NCI-H524 (cell line): ENCODE measurements at regions not wholly inside any gene's neighbourhood (a gene's known extent, or its start where the extent isn't known, plus 50 kb on each side); places are given as distances from the start of the nearest gene placed in this dataset.
"Not testable (repeated sequence)": the region's sequence is repeated elsewhere in the genome, so short reads cannot be mapped to it uniquely, and the experiment has no call there.

Experiments used
- DNase-seq, 2 experiments: peaks; one replicate each; lab custom pipeline; 2025; lab: John Stamatoyannopoulos, UW

DNA sequence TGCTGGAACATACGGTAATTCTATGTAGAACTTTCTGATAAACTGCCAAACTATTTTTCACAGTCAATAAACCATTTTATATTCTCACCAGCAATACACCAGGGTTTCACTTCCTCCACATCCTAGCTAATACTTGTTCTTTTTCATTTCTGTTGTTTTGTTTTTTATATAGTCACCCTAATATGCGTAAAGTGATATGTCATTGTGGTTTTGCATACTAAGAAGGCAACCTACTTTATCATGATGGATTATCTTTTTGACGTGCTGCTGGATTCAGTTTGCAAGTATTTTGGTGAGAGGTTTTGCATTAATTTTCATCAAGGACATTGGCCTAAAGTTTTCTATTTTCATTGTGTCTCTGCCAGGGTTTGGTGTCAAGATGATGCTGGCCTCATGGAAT is 1384.1 kb downstream of the UQCRFS1 start:
- no peak for DNase-seq

DNA sequence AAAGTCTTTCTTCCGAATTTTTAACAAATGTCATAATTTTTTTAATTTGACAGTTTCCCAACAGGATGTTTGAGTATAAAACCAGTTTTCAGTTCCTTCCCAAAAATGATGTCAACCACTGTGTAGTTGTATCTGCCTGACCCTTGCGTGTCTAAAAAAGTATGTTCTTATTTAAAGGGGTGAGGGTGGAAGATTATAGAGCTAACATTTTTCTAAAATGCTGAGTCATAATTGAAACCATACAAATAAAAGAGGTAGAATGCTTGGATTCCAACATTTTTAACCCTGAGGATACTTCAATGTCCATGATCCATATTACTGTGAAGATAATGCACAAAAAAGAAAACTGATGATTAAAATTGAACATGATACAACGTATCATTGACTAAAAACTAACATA is 1388.8 kb downstream of the UQCRFS1 start:
- DNase-seq, result no peak

GRCh38 chr19:27822336-27822735 is 1390.6 kb downstream of the UQCRFS1 start:
- no peak for DNase-seq

DNA sequence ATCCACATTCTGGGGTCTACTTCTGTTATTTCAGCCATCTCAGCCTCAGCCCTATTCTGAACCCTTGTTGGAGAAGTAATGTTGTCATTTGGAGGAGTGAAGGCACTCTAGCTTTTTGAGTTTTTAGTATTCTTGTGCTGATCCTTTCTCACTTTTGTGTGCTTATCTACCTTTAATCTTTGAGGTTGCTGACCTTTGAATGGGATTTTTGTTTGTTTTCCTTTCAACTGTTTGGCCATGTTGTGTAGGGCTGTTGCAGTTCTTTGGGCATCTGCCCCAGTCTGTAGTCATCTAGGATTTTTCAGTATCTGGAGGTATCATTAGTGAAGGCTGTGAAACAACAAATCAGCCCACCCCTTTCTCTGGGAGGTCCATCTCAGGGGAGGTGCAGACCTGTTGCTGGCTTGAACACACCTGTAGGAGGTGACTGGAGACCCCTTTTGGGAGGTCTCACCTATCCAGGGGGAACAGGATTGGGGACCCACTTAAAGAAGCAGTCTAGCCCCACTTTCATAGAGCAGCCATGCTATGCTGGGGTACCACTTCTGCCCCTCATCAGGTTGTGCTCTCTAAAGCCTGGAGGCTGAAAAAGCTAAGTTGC is 1391.4 kb downstream of the UQCRFS1 start:
- DNase-seq, result no peak

DNA sequence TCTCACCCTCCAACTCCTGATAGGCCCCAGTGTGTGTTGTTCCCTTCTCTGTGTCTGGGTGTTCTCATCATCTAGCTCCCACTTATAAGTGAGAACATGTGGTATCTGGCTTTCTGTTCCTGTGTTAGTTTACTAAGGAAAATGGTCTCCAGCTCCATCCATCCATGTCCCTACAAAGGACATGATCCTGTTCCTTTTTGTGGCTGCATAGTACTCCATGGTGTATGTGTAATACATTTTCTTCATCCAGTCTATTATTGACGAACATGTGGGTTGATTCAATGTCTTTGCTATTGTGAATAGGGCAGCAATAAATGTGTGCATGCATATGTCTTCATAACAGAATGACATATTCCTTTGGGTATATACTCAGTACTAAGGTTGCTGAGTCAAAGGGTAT is 1397.0 kb downstream of the UQCRFS1 start:
- DNase-seq, result no peak

- DNase-seq, result not testable (repeated sequence)
These were observed 1398.1 kb downstream of the UQCRFS1 start for GRCh38 chr19:27814834-27815233.

DNA sequence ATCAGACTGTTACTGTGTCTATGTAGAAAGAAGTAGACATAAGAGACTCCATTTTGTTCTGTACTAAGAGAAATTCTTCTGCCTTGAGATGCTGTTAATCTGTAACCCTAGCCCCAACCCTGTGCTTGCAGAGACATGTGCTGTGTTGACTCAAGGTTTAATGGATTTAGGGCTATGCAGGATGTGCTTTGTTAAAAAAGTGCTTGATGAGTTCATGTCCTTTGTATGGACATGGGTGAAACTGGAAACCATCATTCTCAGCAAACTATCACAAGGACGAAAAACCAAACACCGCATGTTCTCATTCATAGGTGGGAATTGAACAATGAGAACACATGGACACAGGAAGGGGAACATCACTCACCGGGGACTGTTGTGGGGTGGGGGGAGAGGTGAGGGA is 1398.7 kb downstream of the UQCRFS1 start:
- DNase-seq, result not testable (repeated sequence)

DNA sequence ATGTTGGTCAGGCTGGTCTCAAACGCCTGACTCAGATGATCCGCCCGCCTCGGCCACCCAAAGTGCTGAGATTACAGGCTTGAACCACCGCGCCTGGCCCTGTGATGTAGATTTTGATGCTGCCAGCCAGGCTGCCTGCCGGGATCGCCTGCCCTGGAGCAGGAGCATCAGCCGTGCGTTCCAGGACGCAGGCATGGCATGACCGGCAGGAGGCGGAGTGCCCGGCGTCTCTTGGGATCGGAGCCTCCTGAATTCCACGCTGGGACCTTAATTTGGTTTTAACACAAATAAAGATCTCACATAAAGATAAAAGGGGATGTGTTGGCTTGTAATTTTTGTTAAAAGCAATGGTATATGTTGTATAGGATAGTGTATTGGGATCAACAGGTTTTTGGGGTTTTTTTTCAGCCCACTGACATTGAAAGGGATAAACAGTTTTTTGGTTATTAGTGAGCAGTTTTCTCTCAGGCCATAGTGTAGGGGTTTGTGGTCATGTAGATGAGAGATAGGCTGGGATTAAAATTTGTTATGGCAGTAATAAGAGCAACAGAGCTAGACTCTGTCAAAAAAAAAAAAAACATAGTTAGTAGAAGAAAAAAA is 1406.4 kb downstream of the UQCRFS1 start:
- no peak for DNase-seq

DNA sequence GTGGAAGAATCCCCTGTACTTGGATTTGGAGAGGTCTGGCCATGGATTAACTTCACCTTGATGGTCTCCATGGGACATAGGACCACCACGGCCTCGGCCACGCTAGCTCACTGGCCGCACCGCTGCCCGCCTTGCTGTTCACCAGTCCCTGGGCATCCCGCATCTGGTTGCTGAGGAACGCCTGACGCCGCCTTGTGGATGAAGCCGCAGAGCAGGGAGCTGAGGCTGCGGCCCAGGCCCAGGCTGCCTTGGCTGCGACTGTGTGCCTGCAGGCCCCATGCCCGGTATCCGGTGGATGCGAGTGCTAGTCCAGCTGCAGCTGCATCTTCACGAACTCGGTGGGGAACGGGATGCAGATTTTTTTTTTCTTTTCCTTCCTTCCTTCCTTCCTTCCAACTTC is 1407.1 kb downstream of the UQCRFS1 start:
- no peak for DNase-seq

DNA sequence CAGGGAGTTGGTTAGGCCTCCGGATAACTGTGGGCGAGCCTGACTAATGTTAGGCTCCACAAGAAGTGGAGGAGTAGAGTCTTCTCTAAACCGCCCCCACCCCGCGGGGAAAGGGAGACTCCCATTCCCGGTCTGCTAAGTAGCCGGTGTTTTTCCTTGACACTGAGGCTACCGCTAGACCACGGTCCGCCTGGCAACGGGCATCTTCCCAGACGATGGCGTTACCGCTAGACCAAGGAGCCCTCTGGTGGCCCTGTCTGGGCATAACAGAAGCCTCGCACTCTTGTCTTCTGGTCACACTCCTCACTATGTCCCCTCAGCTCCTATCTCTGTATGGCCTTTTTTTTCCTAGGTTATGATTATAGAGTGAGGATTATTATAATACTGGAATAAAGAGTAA is 1410.7 kb downstream of the UQCRFS1 start:
- not testable (repeated sequence) for DNase-seq

- DNase-seq, result no peak
These were observed 1416.4 kb downstream of the UQCRFS1 start for GRCh38 chr19:27796540-27796939.

DNA sequence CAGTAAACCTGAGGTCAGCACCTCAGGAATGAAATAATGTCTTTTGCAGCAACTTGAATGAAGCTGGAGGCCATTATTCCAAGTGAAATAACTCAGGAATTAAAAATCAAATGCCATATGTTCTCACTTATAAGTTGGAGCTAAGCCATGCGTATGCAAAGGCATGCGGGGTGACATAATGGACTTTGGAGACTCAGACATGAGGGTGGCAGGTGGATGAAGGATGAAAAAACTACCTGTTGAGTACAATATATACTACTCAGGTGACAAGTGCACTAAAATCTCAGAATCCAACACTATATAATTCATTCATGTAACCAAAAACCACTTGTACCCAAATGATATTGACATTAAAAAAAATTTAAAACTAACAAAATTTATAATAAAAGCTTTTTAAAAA is 1416.9 kb downstream of the UQCRFS1 start:
- no peak for DNase-seq

DNA sequence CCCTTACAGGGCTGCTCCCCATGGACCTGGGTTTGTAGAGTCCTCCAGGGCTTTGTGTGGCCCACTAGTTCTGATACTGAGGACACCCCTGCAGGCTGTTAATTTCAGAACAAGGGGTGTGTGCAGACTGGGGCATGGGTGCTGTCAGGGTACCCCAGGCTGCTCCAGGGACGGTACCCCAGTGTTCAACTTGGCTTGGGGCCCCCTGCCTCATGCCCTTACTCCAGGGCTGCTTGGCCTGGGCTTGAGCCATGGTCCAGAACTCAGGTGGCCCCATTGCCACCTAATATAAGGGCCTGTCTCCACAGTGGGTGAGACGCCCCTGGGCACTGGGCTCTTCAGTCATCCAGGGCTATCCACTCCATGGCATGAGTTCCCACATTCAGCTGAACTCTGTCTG is 1417.6 kb downstream of the UQCRFS1 start:
- DNase-seq, result no peak

DNA sequence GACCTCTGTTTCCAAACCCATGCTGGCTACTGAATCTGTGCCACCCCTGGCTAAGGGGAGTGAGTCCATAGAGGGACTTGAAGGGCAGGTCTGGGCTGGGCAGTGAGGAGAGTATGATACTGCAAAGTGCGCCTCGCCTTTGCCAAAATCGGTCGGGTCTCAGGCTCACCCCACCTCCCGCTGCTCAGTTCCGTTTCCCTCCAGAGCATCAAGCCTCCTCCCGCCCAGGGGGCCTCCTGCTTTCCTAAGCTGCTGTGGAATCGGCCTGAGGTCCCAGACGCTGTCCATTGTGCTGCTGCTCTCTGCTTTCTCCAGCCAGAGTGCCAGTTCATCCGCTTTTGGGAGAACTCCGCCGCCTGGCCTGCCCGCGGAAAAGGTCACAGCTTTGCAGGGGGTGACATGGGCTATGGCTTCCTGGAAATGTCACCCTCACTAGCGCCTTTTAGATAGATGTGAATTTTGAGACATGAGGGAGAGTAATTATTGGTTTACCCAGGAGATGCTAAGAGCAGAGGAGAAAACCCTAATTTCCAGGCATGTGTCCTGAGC is 1418.4 kb downstream of the UQCRFS1 start:
- peak in 1 of 2 experiments; percentile 40 for DNase-seq

- peak; percentile 91 to 96 for DNase-seq
These were observed 1419.1 kb downstream of the UQCRFS1 start for GRCh38 chr19:27793644-27794493.

DNA sequence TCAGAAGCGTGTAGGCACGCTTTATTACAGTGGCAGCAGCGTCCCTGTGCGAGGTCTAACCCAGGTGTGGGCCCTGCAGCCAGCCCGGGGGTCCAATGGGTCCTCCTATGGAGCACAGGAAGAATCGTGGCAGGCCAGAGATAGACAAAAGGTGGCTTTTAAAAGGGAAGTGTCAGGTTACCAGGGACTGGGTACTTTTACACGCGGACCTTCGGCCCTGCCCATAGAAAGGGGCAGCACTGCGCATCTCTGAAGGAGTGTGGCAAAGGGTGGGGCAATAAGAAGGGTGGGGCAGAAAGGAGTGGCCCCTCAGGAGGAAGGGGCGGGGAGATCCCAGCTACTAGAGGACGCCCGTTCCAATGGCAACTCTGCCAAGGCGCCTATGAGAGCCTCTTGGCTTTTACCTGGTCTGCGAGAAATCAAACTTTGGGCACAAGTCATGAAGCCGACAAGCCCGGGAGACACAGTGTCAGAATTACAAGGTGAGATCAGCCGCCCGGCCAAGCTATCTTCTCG is 1419.8 kb downstream of the UQCRFS1 start:
- DNase-seq, result peak; percentile 92 to 95

GRCh38 chr19:27792576-27793127 is 1420.3 kb downstream of the UQCRFS1 start:
- no peak for DNase-seq

DNA sequence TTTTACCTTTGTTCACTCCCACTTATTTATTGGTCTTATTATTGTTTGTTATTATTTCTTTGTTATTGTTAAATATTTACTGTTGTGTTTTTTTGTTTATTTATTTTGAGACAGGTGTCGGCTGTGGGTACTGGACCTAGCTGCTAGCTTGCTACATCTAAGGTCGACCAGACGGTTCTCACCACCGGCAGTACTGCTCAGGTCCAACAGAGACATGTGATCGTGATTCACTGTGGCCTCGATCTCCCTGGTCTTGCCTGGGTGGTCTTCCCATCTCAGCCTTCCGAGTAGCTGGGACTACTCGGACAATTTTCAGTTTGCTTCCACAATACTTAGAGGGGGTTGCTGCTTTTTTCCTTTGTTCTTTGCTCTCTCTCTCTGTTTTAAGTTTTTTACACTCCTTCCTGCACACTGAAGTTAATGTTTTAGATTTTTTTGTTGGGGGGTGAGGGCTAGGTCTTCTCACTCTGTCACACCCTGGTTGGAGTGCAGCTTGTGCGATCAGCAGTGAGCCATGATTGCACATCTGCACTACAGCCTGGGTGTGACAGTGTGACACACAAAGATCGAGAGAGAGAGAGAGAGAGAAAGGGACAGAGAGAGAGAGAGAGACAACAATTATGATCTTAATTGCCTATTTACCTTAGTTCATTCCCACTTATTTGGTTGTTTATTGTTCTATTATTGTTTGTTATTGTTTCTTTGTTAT is 1432.4 kb downstream of the UQCRFS1 start:
- DNase-seq, result no peak

DNA sequence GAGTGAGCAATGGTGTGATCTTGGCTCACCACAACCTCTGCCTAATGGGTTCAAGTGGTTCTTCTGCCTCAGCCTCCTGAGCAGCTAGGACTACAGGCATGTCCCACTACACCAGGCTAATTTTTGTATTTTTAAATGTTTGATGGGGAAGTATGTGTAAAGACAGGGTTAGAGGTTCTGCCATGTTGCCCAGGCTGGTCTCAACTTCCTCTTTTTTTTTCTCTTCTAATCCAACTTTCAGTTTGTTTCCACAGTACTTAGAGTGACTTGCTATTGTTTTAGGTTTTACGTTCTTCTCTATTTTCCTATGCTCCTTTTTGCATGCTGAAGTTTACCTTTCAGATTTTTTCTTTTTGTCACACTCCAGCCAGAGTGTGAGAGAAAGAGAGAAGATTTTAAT is 1433.0 kb downstream of the UQCRFS1 start:
- no peak for DNase-seq

GRCh38 chr19:27777726-27778125 is 1435.2 kb downstream of the UQCRFS1 start:
- DNase-seq, result no peak

- no peak for DNase-seq
These were observed 1435.7 kb downstream of the UQCRFS1 start for GRCh38 chr19:27777242-27777641.

GRCh38 chr19:27776524-27776923 is 1436.4 kb downstream of the UQCRFS1 start:
- DNase-seq, result peak in 1 of 2 experiments; percentile 59
